ENCODE measurements at regions not wholly inside any gene's neighbourhood (a gene's known extent, or its start where the extent isn't known, plus 50 kb on each side); places are given as distances from the start of the nearest gene placed in this dataset.

GRCh38 chr12:94748726-94749421 is 98.5 kb upstream of the TMCC3 start:
- Histone ChIP-seq H3F3A (ENCODE audit: insufficient read depth, low read length, poor library complexity, severe bottlenecking) (no peaks in the 10 kb centered on the region), H3K27me3 (ENCODE audit: insufficient read depth, low read depth, low read length) (no peaks in the 10 kb centered on the region), H3K4me2 (ENCODE audit: low read length) (no peak overlapping the region), H3K9ac (ENCODE audit: low read length) (no peak overlapping the region), H3K9me3 (ENCODE audit: low read length) (no peaks in the 10 kb centered on the region), H3K36me3 (ENCODE audit: insufficient read depth, low read length) (no peaks in the 10 kb centered on the region), H2AFZ (ENCODE audit: low read depth, low read length) (no peak overlapping the region), H3K9me2 (ENCODE audit: insufficient read depth, low read length) (no peaks in the 10 kb centered on the region), H4K20me1 (ENCODE audit: insufficient read depth) (no peaks in the 10 kb centered on the region), H3K79me2 (replicated peaks; ENCODE audit: insufficient read depth, low read length) (no peaks in the 10 kb centered on the region), H3K27ac (ENCODE audit: low read length) (no peak overlapping the region), H3K4me3 (ENCODE audit: low read length) (no peak overlapping the region)
- TF ChIP-seq SMC3 (conservative IDR thresholded peaks at IDR 0.05; ENCODE audit: poor library complexity) = no peak
- TF ChIP-seq EZH2 (IDR thresholded peaks at IDR 0.05; ENCODE audit: borderline replicate concordance, insufficient read depth, low read length, poor library complexity, severe bottlenecking) = no peak
- no peak for TF ChIP-seq REST (IDR thresholded peaks at IDR 0.05; ENCODE audit: borderline replicate concordance)
- no peak for TF ChIP-seq POLR2AphosphoS5 (IDR thresholded peaks at IDR 0.05)
- no peak for TF ChIP-seq EP300 (conservative IDR thresholded peaks at IDR 0.05; ENCODE audit: poor library complexity, severe bottlenecking)
- no peak for TF ChIP-seq RAD21 (conservative IDR thresholded peaks at IDR 0.05)
- TF ChIP-seq CTCF (IDR thresholded peaks at IDR 0.05; ENCODE audit: poor library complexity, severe bottlenecking) = no peak
- TF ChIP-seq TAF1 (IDR thresholded peaks at IDR 0.05; ENCODE audit: low read depth) = no peak
- no peak for TF ChIP-seq MXI1 (conservative IDR thresholded peaks at IDR 0.05; ENCODE audit: poor library complexity, severe bottlenecking)

GRCh38 chr12:94745562-94745961 is 95.2 kb upstream of the TMCC3 start:
- H3K27ac ChIP-seq (ENCODE audit: low read length) = no peak overlapping the region
- no peaks in the 10 kb centered on the region for H3K36me3 ChIP-seq (ENCODE audit: insufficient read depth, low read length)
- H3K9ac ChIP-seq (ENCODE audit: low read length) = no peak overlapping the region
- H3K9me2 ChIP-seq (ENCODE audit: insufficient read depth, low read length) = no peaks in the 10 kb centered on the region
- no peaks in the 10 kb centered on the region for H3K79me2 ChIP-seq (replicated peaks; ENCODE audit: insufficient read depth, low read length)
- no peaks in the 10 kb centered on the region for H3K9me3 ChIP-seq (ENCODE audit: low read length)
- TF ChIP-seq REST (IDR thresholded peaks at IDR 0.05; ENCODE audit: borderline replicate concordance) (no peak), TAF1 (IDR thresholded peaks at IDR 0.05; ENCODE audit: low read depth) (no peak), SMC3 (conservative IDR thresholded peaks at IDR 0.05; ENCODE audit: poor library complexity) (no peak), CTCF (IDR thresholded peaks at IDR 0.05; ENCODE audit: poor library complexity, severe bottlenecking) (no peak), RAD21 (conservative IDR thresholded peaks at IDR 0.05) (no peak), POLR2AphosphoS5 (IDR thresholded peaks at IDR 0.05) (no peak), EP300 (conservative IDR thresholded peaks at IDR 0.05; ENCODE audit: poor library complexity, severe bottlenecking) (no peak), EZH2 (IDR thresholded peaks at IDR 0.05; ENCODE audit: borderline replicate concordance, insufficient read depth, low read length, poor library complexity, severe bottlenecking) (no peak), MXI1 (conservative IDR thresholded peaks at IDR 0.05; ENCODE audit: poor library complexity, severe bottlenecking) (no peak)
- H4K20me1 ChIP-seq (ENCODE audit: insufficient read depth) = no peaks in the 10 kb centered on the region
- no peaks in the 10 kb centered on the region for H3F3A ChIP-seq (ENCODE audit: insufficient read depth, low read length, poor library complexity, severe bottlenecking)
- no peak overlapping the region for H3K4me2 ChIP-seq (ENCODE audit: low read length)
- H3K4me3 ChIP-seq (ENCODE audit: low read length) = no peak overlapping the region
- no peaks in the 10 kb centered on the region for H3K27me3 ChIP-seq (ENCODE audit: insufficient read depth, low read depth, low read length)
- no peak overlapping the region for H2AFZ ChIP-seq (ENCODE audit: low read depth, low read length)
